Activated CD4-positive, CD25-positive, alpha-beta regulatory T cell treated with anti-CD3 and anti-CD28 coated beads, Interleukin-2, amount 50 U/mL, for 24 hours (primary cell): ENCODE measurements at regions not wholly inside any gene's neighbourhood (a gene's known extent, or its start where the extent isn't known, plus 50 kb on each side); places are given as distances from the start of the nearest gene placed in this dataset.
"Not testable (repeated sequence)": the region's sequence is repeated elsewhere in the genome, so short reads cannot be mapped to it uniquely, and the experiment has no call there.

Experiments used
- ATAC-seq, 2 donors: fragments of 150-1000 bp; cut with Tn5 transposase; one replicate each; pipeline ENCODE4 v1.10.0; 2021; ENCODE audit warnings: mild to moderate bottlenecking in 1 of 2, moderate library complexity in 1 of 2

DNA sequence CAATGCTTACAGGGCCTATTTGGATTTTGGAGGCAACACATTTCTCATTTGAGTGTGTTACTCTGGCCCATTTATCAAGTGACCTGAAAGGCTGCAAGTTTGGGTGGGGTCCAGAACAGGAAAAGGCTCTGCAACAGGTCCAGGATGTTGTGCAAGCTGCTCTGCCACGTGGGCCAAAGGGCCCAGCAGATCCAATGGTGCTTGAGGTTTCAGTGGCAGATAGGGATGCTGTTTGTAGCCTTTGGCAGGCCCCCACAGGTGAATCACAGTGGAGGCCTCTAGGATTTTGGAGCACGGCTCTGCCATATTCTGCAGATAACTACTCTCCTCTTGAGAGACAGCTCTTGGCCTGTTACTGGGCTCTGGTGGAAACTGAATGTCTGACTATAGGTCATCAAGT, 412.2 kb upstream of the SMIM21 start:
- ATAC-seq = not testable (repeated sequence)

DNA sequence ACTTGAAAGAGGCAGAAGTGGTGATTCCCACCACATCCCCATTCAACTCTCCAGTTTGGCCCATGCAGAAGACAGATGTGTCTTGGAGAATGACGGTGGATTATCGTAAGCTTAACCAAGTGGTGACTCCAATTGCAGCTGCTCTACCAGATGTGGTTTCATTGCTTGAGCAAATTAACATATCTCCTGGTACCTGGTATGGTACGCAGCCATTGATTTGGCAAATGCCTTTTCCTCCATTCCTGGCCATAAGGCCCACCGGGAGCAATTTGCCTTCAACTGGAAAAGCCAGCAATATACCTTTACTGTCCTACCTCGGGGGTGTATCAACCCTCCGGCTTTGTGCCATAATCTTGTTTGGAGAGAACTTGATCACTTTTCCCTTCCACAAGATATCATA, 411.5 kb upstream of the SMIM21 start:
- no peak for ATAC-seq

GRCh38 chr18:75837316-75837715, 409.8 kb upstream of the SMIM21 start:
- no peak for ATAC-seq

DNA sequence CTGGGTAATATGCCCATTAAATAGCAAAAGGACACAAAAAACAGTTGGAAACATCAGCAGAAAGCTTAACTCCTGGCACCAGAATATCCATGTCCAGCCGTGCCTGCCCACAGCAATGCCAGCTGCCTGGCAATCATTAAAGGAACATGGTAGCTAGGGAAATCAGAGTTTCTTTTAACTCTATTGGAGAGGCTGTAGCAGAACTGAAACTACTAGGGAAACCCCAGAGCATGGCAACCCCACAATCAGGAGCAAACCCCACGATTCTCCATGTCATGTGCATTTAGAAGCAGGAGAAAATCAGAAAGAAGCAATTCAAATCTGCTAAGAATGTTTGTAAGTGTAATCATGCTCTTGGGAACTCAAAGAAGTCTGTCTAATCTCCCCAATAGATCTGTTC, 409.0 kb upstream of the SMIM21 start:
- no peak for ATAC-seq

- no peak for ATAC-seq
Observed at GRCh38 chr18:75831960-75832359, 404.5 kb upstream of the SMIM21 start.

DNA sequence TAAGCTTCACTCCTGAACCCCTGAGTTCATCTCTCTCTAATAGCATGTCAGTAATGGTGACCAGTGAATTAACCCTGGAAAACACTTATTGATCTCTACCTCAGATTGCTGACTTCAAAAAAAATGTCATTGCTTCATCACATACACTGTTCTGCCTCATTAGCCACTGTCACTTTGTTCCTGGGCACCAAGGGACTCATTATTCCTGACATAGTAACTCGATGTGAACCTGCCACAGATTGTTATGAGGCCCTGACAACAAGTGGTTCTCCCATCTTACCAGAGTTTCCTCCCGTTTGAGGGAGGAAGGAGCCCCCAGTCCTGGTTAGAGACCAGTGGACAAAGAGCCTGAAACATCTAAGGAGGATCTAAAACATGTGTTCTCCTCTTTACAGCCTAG, 403.3 kb upstream of the SMIM21 start:
- no peak for ATAC-seq

GRCh38 chr18:75829091-75829490, 401.6 kb upstream of the SMIM21 start:
- no peak for ATAC-seq

DNA sequence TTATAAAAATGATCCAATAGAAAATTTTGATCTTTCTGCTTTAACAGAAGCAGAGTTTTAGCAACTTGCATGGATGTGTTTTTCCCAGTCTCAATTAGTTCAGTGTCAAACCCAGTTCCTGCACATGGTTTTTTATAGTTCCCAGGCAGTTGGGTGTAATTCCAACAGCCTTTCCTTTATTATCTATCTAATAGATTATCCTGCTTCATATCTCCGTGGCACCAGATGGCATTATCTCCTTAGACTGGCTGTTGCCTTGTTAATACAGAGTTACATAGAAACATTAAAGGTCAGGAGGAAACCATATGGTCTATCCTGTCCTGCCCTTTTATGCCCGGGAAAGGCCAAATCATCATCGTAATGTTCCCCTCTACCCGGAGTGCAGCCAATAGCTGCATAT, 400.9 kb upstream of the SMIM21 start:
- ATAC-seq = no peak

GRCh38 chr18:75827751-75828287, 400.3 kb upstream of the SMIM21 start:
- ATAC-seq = no peak

GRCh38 chr18:75824661-75825060, 397.2 kb upstream of the SMIM21 start:
- ATAC-seq = no peak

DNA sequence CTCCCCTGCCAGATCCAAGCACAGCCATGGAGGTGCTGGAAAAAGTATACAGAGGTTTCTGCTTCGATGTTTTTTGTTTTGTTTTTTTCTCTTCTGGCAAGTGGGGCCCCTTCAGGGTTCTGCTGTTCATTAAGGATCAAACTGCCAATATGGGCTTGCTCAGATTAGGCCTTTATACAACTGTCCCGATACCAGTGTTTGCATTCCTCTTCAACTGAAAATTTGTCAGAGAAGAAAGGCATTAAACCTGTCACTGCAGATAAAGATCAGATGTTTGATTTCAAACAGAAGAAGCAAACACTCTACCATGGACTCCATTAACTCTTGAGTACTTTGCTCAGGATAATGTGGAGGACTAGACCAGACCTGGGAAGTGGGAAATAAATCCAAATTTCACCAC, 396.0 kb upstream of the SMIM21 start:
- ATAC-seq = no peak

- ATAC-seq = no peak
Observed at GRCh38 chr18:75818383-75818782, 390.9 kb upstream of the SMIM21 start.

DNA sequence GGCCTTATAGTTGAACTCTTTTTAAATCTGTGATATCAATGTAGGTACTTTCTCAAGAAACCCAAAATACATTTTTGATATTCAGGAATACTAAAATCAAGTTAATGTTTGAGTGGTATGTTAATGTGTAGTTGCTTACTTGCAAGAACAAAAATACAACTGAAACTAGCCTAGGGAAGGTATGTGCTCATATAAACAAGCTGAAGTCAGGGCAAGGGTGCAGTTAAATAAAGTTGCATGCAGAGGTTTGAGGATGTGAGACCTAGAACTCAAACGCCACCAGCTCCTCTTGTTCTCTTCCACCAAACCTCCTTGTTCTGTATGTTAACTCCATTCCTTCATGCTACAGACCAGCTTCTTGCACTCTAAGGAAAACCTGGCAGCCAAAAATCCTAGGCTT, 388.3 kb upstream of the SMIM21 start:
- ATAC-seq = no peak

DNA sequence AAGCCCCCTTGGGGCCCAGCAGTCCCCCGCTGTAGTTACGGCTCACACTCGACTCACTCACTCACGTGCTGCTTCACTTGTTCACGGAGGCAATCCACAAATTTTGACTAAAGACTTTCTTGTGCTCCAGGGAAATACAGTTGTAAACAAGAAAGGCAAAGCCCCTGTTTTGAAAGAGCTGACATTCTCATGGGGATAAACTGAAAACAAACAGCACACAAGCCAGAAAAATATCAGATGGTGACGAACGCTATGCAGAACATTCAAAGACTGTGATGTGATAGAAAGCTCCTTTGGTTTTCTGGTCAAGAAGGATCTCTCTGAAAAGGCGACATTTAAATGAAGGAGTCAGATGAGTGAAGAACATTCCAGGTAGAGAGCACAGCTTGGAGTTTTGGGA, 385.3 kb upstream of the SMIM21 start:
- ATAC-seq = no peak

GRCh38 chr18:75810961-75811551, 383.6 kb upstream of the SMIM21 start:
- no peak for ATAC-seq

GRCh38 chr18:75810516-75810915, 383.0 kb upstream of the SMIM21 start:
- ATAC-seq = no peak

DNA sequence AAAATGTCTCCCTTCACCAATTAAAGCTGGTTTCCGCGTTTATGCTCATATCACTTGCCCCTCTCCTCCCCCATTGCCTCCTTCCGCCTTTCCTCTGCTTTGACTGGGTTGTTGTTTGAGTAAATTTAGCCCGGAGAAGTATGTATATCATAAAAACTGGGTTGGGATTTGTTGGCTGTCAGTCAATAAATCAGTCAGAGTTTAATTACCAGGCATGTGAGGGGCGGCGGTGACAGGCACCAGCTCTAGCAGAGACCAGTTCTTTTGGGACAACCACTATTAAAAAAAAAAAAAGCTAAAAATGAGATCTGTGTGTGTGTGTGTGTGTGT, 382.4 kb upstream of the SMIM21 start:
- ATAC-seq = no peak

DNA sequence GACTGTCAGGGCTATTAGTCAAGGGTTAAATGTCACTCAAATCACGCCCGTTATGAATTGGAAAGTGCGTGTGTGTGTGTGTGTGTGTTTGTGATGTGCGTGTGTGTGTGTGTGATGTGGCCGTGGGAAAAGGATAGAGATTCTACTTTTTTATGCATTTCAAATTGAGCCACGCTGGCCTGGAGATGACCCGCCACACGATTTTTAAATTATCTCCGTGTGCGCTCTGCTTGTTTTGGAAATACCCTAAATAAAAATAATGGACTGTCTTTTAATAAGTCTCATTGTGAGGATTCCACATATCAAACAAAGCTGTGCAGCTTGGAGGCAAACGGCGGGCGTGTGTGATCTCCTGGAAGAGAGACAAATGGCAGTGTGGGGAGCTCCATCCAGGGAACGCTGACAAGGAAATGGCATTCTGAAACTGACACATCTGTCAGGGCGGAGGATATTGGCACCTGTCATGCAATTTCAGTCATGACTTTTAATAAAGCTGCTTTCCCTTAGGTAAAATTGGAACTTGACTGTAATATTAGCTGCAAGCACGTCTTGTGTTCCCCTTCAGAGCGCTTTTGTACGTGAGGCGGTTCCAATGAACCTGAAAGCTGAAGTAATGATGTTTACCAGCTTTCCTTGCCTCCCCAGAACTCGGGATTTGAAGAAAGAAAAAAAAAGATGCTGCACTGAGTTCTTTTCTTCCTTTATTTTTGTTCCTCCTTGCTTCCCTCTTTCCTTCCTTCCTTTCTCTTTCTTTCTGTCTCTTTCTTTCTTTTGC, 381.8 kb upstream of the SMIM21 start:
- no peak for ATAC-seq

GRCh38 chr18:75805265-75805664, 377.8 kb upstream of the SMIM21 start:
- no peak for ATAC-seq

DNA sequence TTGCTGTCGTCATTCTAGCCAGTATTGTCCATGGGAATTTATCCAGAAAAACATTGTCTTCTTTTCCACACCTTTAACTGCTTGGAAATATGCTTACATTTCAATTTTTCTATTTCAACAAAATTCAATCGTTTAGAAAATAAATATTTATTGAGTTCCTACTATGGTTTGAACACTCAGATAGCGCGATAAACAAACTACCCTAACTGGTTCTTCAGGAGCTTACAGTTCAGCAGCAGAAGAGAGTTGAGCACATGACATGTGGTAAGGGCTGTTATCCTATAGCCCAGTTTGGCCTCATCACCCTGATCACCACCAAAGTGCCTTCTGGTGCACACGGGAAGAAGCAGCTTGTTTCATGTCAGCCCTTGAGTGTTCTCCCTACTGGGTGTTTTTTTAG, 375.2 kb upstream of the SMIM21 start:
- no peak for ATAC-seq

GRCh38 chr18:75801178-75801577, 373.7 kb upstream of the SMIM21 start:
- ATAC-seq = no peak

- no peak for ATAC-seq
Observed at GRCh38 chr18:75800331-75800648, 372.8 kb upstream of the SMIM21 start.

- ATAC-seq = no peak
Observed at GRCh38 chr18:75799449-75800330, 372.2 kb upstream of the SMIM21 start.

- ATAC-seq = no peak
Observed at GRCh38 chr18:75797046-75797445, 369.5 kb upstream of the SMIM21 start.
